ENCODE measurements at regions not wholly inside any gene's neighbourhood (a gene's known extent, or its start where the extent isn't known, plus 50 kb on each side); places are given as distances from the start of the nearest gene placed in this dataset.
"Not testable (repeated sequence)": the region's sequence is repeated elsewhere in the genome, so short reads cannot be mapped to it uniquely, and the experiment has no call there.

- Histone ChIP-seq H3K9me3 (peaks cover 0 to 6% (median 2%) of the 10 kb centered on the region in 4 donors), H3K4me3 (no peak overlapping the region), H3K36me3 (no peaks in the 10 kb centered on the region), H3K4me1 (no peaks in the 10 kb centered on the region), H3K27me3 (peaks cover 0 to 11% (median 2%) of the 10 kb centered on the region in 4 donors), H3K27ac (replicated peaks in 1 of 4) (no peak overlapping the region)
- TF ChIP-seq POLR2A (IDR thresholded peaks at IDR 0.05; ENCODE audit: low read depth) (no peak), EP300 (IDR thresholded peaks at IDR 0.05) (no peak), POLR2AphosphoS5 (IDR thresholded peaks at IDR 0.05) (no peak)
- TF ChIP-seq, protein P1, sequence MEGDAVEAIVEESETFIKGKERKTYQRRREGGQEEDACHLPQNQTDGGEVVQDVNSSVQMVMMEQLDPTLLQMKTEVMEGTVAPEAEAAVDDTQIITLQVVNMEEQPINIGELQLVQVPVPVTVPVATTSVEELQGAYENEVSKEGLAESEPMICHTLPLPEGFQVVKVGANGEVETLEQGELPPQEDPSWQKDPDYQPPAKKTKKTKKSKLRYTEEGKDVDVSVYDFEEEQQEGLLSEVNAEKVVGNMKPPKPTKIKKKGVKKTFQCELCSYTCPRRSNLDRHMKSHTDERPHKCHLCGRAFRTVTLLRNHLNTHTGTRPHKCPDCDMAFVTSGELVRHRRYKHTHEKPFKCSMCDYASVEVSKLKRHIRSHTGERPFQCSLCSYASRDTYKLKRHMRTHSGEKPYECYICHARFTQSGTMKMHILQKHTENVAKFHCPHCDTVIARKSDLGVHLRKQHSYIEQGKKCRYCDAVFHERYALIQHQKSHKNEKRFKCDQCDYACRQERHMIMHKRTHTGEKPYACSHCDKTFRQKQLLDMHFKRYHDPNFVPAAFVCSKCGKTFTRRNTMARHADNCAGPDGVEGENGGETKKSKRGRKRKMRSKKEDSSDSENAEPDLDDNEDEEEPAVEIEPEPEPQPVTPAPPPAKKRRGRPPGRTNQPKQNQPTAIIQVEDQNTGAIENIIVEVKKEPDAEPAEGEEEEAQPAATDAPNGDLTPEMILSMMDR (IDR thresholded peaks at IDR 0.05): no peak
- 62% methylated on average over 1 of the region's 1 CpG for WGBS
- no peak for DNase-seq (ENCODE audit: extremely low spot score)
- intact Hi-C loops (cut with DNase I): no loop called here
Observed at GRCh38 chrX:1873671-1874070, 258.8 kb downstream of the ASMT start.

DNA sequence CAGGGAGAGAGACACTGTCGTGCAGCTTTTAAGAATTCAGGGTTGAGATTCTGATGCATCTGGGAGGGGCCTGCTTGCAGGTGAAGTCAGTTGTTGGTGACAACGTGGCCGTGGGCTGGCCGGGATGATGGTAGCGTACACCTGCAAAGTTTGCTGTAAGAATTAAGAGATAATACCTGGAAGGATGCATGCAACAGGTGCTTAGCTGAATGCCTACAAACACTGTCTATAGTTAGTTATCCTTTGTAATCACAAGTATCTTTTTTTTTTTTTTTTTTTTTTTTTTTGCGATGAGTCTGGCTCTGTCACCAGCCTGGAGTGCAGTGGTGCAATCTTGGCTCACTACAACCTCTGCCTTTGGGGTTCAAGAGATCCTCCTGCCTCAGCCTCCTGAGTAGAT lies 259.6 kb downstream of the ASMT start:
- no peaks in the 10 kb centered on the region for H3K4me1 ChIP-seq
- no peak overlapping the region for H3K27ac ChIP-seq (replicated peaks in 1 of 4)
- peaks cover 0 to 6% (median 2%) of the 10 kb centered on the region in 4 donors for H3K9me3 ChIP-seq
- intact Hi-C loops (cut with DNase I): no loop called here
- 81% methylated on average over 6 of the region's 6 CpGs for WGBS
- H3K27me3 ChIP-seq: peaks cover 0 to 11% (median 2%) of the 10 kb centered on the region in 4 donors
- no peak overlapping the region for H3K4me3 ChIP-seq
- TF ChIP-seq POLR2AphosphoS5 (IDR thresholded peaks at IDR 0.05) (no peak), POLR2A (IDR thresholded peaks at IDR 0.05; ENCODE audit: low read depth) (no peak)
- TF ChIP-seq, protein P1 (IDR thresholded peaks at IDR 0.05): no peak
- no peak for DNase-seq (ENCODE audit: extremely low spot score)
- no peaks in the 10 kb centered on the region for H3K36me3 ChIP-seq

GRCh38 chrX:1874899-1875298 lies 260.0 kb downstream of the ASMT start:
- DNase-seq (ENCODE audit: extremely low spot score): no peak
- Histone ChIP-seq H3K4me3 (no peak overlapping the region), H3K9me3 (peaks cover 0 to 6% (median 2%) of the 10 kb centered on the region in 4 donors), H3K4me1 (no peaks in the 10 kb centered on the region), H3K27me3 (peaks cover 0 to 11% (median 2%) of the 10 kb centered on the region in 4 donors), H3K27ac (replicated peaks in 1 of 4) (no peak overlapping the region), H3K36me3 (no peaks in the 10 kb centered on the region)
- intact Hi-C loops (cut with DNase I): no loop called here
- WGBS: 94% methylated on average over 9 of the region's 9 CpGs
- TF ChIP-seq EP300 (IDR thresholded peaks at IDR 0.05): no peak
- TF ChIP-seq POLR2A (IDR thresholded peaks at IDR 0.05; ENCODE audit: low read depth): no peak
- TF ChIP-seq POLR2AphosphoS5 (IDR thresholded peaks at IDR 0.05): no peak
- TF ChIP-seq, protein P1 (IDR thresholded peaks at IDR 0.05): no peak

- intact Hi-C loops (cut with DNase I): no loop called here
- 86% methylated on average over 7 of the region's 7 CpGs for WGBS
- peaks cover 0 to 11% (median 2%) of the 10 kb centered on the region in 4 donors for H3K27me3 ChIP-seq
- no peak for DNase-seq (ENCODE audit: extremely low spot score)
- H3K4me3 ChIP-seq: no peak overlapping the region
- no peak overlapping the region for H3K27ac ChIP-seq (replicated peaks in 1 of 4)
- no peaks in the 10 kb centered on the region for H3K36me3 ChIP-seq
- TF ChIP-seq EP300 (IDR thresholded peaks at IDR 0.05): no peak
- peaks cover 0 to 6% (median 2%) of the 10 kb centered on the region in 4 donors for H3K9me3 ChIP-seq
- H3K4me1 ChIP-seq: no peaks in the 10 kb centered on the region
Observed at GRCh38 chrX:1876041-1876440, 261.2 kb downstream of the ASMT start.

DNA sequence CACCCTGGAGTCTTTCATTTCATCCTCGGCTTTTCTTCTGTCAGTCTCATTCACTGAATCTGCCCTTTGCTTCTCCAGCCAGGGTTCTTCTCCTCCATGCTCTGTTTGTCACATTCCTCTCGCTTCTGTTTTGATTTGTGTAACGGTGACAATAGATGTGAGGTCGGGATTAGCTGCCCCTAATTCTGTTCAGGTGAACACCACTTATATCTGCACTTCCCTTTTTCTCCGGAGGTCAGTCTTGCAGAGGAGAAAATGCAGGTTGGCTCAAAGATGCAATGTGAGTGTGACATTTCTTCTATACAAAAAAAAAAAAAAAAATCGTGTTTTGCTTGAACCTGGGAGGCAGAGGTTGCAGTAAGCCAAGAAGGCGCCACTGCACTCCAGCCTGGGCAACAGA lies 262.9 kb downstream of the ASMT start:
- H3K27me3 ChIP-seq: peaks cover 0 to 11% (median 2%) of the 10 kb centered on the region in 4 donors
- intact Hi-C loops (cut with DNase I): no loop called here
- no peak overlapping the region for H3K27ac ChIP-seq (replicated peaks in 1 of 4)
- H3K36me3 ChIP-seq: no peaks in the 10 kb centered on the region
- 63% methylated on average over 7 of the region's 7 CpGs for WGBS
- H3K9me3 ChIP-seq: no peaks in the 10 kb centered on the region
- no peak overlapping the region for H3K4me3 ChIP-seq
- no peaks in the 10 kb centered on the region for H3K4me1 ChIP-seq
- DNase-seq (ENCODE audit: extremely low spot score): no peak
- TF ChIP-seq EP300 (IDR thresholded peaks at IDR 0.05) (no peak), POLR2AphosphoS5 (IDR thresholded peaks at IDR 0.05) (no peak), POLR2A (IDR thresholded peaks at IDR 0.05; ENCODE audit: low read depth) (no peak)
- TF ChIP-seq, protein P1 (IDR thresholded peaks at IDR 0.05): no peak

DNA sequence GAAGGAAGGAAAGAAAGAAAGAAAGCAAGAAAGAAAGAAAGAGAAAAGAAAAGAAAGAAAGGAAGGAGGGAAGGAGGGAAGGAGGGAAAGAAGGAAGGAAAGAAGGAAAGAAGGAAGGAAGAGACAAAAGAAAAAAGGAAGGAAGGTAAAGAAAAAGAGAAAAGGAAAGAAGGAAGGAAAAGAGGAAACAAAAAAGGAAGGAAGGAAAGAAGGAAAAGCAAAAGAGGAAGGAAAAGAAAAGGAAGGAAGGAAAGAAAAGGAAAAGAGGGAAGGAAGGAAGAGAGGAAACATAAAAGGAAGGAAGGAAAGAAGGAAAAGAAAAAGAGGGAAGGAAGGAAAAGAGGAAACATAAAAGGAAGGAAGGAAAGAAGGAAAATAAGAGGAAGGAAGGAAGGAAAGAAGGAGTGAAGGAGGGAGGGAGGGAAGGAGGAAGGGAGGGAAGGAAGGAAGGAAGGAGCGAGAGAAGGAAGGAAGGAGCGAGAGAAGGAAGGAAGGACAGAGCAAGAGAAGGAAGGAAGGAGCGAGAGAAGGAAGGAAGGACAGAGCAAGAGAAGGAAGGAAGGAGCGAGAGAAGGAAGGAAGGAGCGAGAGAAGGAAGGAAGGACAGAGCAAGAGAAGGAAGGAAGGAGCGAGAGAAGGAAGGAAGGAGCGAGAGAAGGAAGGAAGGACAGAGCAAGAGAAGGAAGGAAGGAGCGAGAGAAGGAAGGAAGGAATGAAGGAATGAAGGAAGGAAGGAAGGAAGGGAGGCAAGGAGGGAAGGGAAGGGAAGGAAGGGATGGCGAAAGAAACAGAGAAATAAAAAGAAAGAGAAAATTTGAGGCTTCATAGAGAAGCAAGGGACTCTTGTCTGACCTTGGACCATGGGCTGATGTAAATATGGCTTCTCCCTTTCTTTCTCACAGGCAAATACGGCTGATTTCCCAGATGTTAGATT lies 266.3 kb downstream of the ASMT start:
- H3K9me3 ChIP-seq; intact Hi-C loops (cut with DNase I); H3K4me1 ChIP-seq; H3K27ac ChIP-seq (replicated peaks in 1 of 4); H3K4me3 ChIP-seq; DNase-seq (ENCODE audit: extremely low spot score); H3K36me3 ChIP-seq: not testable (repeated sequence)
- 84% methylated on average over 7 of the region's 10 CpGs for WGBS
- peaks cover 0 to 11% (median 2%) of the 10 kb centered on the region in 4 donors for H3K27me3 ChIP-seq

Data from esophagus muscularis mucosa (tissue), 4 donors.